Panc1 (cell line): ENCODE measurements at regions not wholly inside any gene's neighbourhood (a gene's known extent, or its start where the extent isn't known, plus 50 kb on each side); places are given as distances from the start of the nearest gene placed in this dataset.

ENCODE experiments used
- ATAC-seq: fragments of 200-7000 bp; cut with Tn5 transposase; 2 replicates; pipeline ENCODE4 v1.9.1; 2020; ENCODE audit warnings: mild to moderate bottlenecking, moderate library complexity
- BruUV-seq: library from RNA; stranded (reverse); fragments of 400-500 nt; replicated peaks from 2 replicates; lab custom pipeline; 2021; lab: Mats Ljungman, UMichigan
- CTCF ChIA-PET: fragments of 300-600 bp; sonication (Branson Sonifier 250); formaldehyde crosslinking; loops from one replicate; lab custom pipeline; 2022; ENCODE audit warnings: antibody characterized with exemption; lab: Charles Lee
- POLR2A ChIA-PET: fragments of 300-600 bp; sonication (Branson Sonifier 250); formaldehyde crosslinking; loops from one replicate; lab custom pipeline; 2022; ENCODE audit warnings: antibody characterized with exemption; lab: Charles Lee
- DNase-seq: peaks from one replicate; pipeline ENCODE4 v3.0.0-alpha.2; 2010; ENCODE audit warnings: low read depth, low spot score
- H3K27ac ChIP-seq: 2 replicates; pipeline ENCODE4 v1.5.1; 2011; ENCODE audit warnings: mild to moderate bottlenecking, low read length, inconsistent platforms
- H3K27me3 ChIP-seq: fragments of 200-500 bp; sonication (Bioruptor generic); 2 replicates; pipeline ENCODE4 v1.6.0; 2014; ENCODE audit warnings: low read length, inconsistent platforms; ENCODE audit not compliant: control insufficient read depth, insufficient read depth
- H3K36me3 ChIP-seq: fragments of 200-500 bp; sonication (Bioruptor generic); 2 replicates; pipeline ENCODE4 v1.5.1; 2014; ENCODE audit warnings: inconsistent platforms, mild to moderate bottlenecking, low read length, moderate library complexity; ENCODE audit not compliant: control insufficient read depth, insufficient read depth
- H3K4me1 ChIP-seq: 2 replicates; pipeline ENCODE4 v1.5.1; 2011; ENCODE audit warnings: inconsistent platforms, mild to moderate bottlenecking, low read length, moderate library complexity; ENCODE audit not compliant: control insufficient read depth, insufficient read depth
- H3K4me3 ChIP-seq, 2 experiments: 2 replicates each; pipeline ENCODE4 v1.5.1; 2011 to 2012; ENCODE audit warnings: low read depth in 2 of 2, low read length in 2 of 2, mild to moderate bottlenecking in 2 of 2, inconsistent platforms in 1 of 2, moderate library complexity in 1 of 2
- H3K9me3 ChIP-seq: fragments of 200-500 bp; sonication (Bioruptor generic); 2 replicates; pipeline ENCODE4 v1.5.1; 2014; ENCODE audit warnings: low read depth, mild to moderate bottlenecking, inconsistent platforms, low read length, moderate library complexity; ENCODE audit not compliant: control insufficient read depth, insufficient read depth
- POLR2AphosphoS5 ChIP-seq: IDR thresholded peaks from 2 replicates; pipeline ENCODE4 v1.6.1; 2012; ENCODE audit warnings: mild to moderate bottlenecking, low read depth, low read length, moderate library complexity
- REST ChIP-seq, 2 experiments: IDR thresholded peaks; 2 replicates each; pipeline ENCODE4 v1.6.1; 2011 to 2012; ENCODE audit warnings: low read depth in 2 of 2, control low read depth in 1 of 2, low read length in 1 of 2, mild to moderate bottlenecking in 1 of 2, moderate library complexity in 1 of 2; ENCODE audit not compliant: insufficient read depth in 1 of 2
- SIN3A ChIP-seq: IDR thresholded peaks from 2 replicates; pipeline ENCODE4 v1.6.1; 2012; ENCODE audit warnings: low read depth, mild to moderate bottlenecking, low read length, moderate library complexity, borderline replicate concordance; ENCODE audit not compliant: insufficient read depth
- TCF7L2 ChIP-seq: IDR thresholded peaks from 2 replicates; pipeline ENCODE4 v1.6.1; 2011; ENCODE audit warnings: mild to moderate bottlenecking, low read depth, low read length, inconsistent platforms
- in situ Hi-C: cut with HindIII; loops from 2 replicates; pipeline ENCODE4 v1.10.0; 2016; ENCODE audit warnings: low sequenced_read_pairs, low pct_unique_long_range_greater_than_20kb
- intact Hi-C: fragments of 100-400 bp; cut with micrococcal nuclease; formaldehyde crosslinking; loops from one replicate; pipeline ENCODE4 v1.10.0; 2022; ENCODE audit not compliant: unreplicated experiment
- TF ChIP-seq, protein P1 (sequence below): fragments of 450-650 bp; IDR thresholded peaks from 2 replicates; pipeline ENCODE4 v1.5.1; 2017; ENCODE audit warnings: mild to moderate bottlenecking

DNA sequence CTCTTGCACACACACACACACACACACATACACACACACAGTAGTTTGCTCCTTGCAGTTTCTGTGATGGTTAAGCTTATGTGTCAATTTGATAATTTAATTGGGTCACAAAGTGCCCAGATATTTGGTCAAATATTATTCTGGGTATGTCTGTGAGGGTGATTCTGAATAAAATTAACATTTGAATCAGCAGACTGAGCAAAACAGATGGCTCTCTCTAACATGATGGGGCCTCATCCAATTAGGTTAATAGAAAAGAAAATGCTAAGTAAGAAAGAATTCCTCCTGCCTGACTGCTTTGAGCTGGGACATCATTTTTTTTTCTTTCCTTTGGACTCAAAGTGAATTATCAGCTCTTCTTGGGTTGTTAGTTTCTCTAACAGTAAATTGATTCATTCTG, 191.2 kb upstream of the INTU start:
- no peak for TF ChIP-seq TCF7L2
- TF ChIP-seq POLR2AphosphoS5, result no peak
- TF ChIP-seq SIN3A, result no peak
- TF ChIP-seq, protein P1, sequence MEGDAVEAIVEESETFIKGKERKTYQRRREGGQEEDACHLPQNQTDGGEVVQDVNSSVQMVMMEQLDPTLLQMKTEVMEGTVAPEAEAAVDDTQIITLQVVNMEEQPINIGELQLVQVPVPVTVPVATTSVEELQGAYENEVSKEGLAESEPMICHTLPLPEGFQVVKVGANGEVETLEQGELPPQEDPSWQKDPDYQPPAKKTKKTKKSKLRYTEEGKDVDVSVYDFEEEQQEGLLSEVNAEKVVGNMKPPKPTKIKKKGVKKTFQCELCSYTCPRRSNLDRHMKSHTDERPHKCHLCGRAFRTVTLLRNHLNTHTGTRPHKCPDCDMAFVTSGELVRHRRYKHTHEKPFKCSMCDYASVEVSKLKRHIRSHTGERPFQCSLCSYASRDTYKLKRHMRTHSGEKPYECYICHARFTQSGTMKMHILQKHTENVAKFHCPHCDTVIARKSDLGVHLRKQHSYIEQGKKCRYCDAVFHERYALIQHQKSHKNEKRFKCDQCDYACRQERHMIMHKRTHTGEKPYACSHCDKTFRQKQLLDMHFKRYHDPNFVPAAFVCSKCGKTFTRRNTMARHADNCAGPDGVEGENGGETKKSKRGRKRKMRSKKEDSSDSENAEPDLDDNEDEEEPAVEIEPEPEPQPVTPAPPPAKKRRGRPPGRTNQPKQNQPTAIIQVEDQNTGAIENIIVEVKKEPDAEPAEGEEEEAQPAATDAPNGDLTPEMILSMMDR, result no peak
- TF ChIP-seq REST (IDR thresholded peaks at IDR 0.05; ENCODE audit: insufficient read depth in 1 of 2, low read depth in 2 of 2, low read length in 1 of 2), result no peak
- no peak for ATAC-seq
- H3K36me3 ChIP-seq, result no peaks in the 10 kb centered on the region
- intact Hi-C loops (no loop called here), in situ Hi-C loops (no loop called here)
- POLR2A ChIA-PET, result no interaction called here
- no peak overlapping the region for H3K4me3 ChIP-seq
- no peaks in the 10 kb centered on the region for H3K9me3 ChIP-seq
- no peak overlapping the region for H3K27ac ChIP-seq
- H3K27me3 ChIP-seq, result no peaks in the 10 kb centered on the region
- CTCF ChIA-PET, result no interaction called here
- no peaks in the 10 kb centered on the region for H3K4me1 ChIP-seq
- BruUV-seq, result no TSS peak
- DNase-seq, result no peak

DNA sequence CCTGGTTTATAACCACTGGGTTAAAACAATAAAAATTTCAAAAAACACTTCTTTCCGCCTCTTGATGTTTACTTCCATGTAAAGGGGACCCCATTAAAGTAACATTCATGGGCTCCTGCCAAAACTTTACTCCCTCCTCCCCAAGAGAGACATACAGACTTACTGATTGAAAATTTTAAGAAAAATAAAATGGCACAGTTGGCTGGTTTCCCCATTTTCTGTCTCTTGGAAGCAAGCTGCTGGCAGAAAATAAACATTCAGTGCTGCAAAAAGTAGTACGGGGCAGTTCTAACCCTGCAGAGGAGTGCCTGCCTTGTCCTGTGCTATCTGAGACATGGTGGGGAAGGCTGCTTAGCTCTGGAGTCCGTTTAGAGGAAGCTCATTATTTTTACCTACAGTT, 187.3 kb upstream of the INTU start:
- intact Hi-C loops, result no loop called here
- Histone ChIP-seq H3K36me3 (no peaks in the 10 kb centered on the region), H3K4me1 (no peaks in the 10 kb centered on the region), H3K4me3 (no peak overlapping the region), H3K27me3 (no peaks in the 10 kb centered on the region), H3K27ac (no peak overlapping the region), H3K9me3 (no peaks in the 10 kb centered on the region)
- no peak for DNase-seq
- ChIA-PET POLR2A (no interaction called here), CTCF (no interaction called here)
- no peak for TF ChIP-seq TCF7L2
- no peak for TF ChIP-seq POLR2AphosphoS5
- TF ChIP-seq, protein P1, result no peak
- TF ChIP-seq SIN3A, result no peak
- in situ Hi-C loops, result no loop called here
- no TSS peak for BruUV-seq
- no peak for ATAC-seq
